K562 (cell line): ENCODE measurements at regions not wholly inside any gene's neighbourhood (a gene's known extent, or its start where the extent isn't known, plus 50 kb on each side); places are given as distances from the start of the nearest gene placed in this dataset.

ENCODE experiments used
- CHD1 ChIP-seq: fragments of 200-600 bp; sonication (generic); IDR thresholded peaks from one replicate; pipeline ENCODE4 v1.6.1; 2012; ENCODE audit warnings: mild to moderate bottlenecking, moderate library complexity, low read length, inconsistent platforms
- CTCFL ChIP-seq: IDR thresholded peaks from 2 replicates; pipeline ENCODE4 v1.6.1; 2011; ENCODE audit warnings: borderline replicate concordance, low read depth, mild to moderate bottlenecking, moderate library complexity, low read length; ENCODE audit not compliant: insufficient read depth, poor library complexity, severe bottlenecking
- FOXK2 ChIP-seq, 2 experiments: fragments of 450-650 bp; IDR thresholded peaks in 1 of 2; conservative IDR thresholded peaks in 1 of 2; 2 replicates each; pipeline ENCODE4 v1.6.1; 2016; ENCODE audit warnings: low read depth in 2 of 2, mild to moderate bottlenecking in 1 of 2
- GABPB1 ChIP-seq: sonication (generic); formaldehyde crosslinking; IDR thresholded peaks from 2 replicates; pipeline ENCODE4 v1.8.0; 2022; ENCODE audit warnings: mild to moderate bottlenecking, missing genetic modification reagents
- HMBOX1 ChIP-seq: sonication (generic); IDR thresholded peaks from 2 replicates; pipeline ENCODE4 v1.6.1; 2016
- MEF2A ChIP-seq: IDR thresholded peaks from 2 replicates; pipeline ENCODE4 v1.6.1; 2011; ENCODE audit warnings: low read depth, mild to moderate bottlenecking, low read length, moderate library complexity; ENCODE audit not compliant: control insufficient read depth
- NRF1 ChIP-seq, 2 experiments: fragments of 450-650 bp; IDR thresholded peaks in 1 of 2; conservative IDR thresholded peaks in 1 of 2; 2 replicates each; pipeline ENCODE4 v1.6.1; 2014; ENCODE audit warnings: mild to moderate bottlenecking in 2 of 2
- PCBP1 ChIP-seq: fragments of 200-400 bp; formaldehyde crosslinking; IDR thresholded peaks from 2 replicates; pipeline ENCODE4 v1.6.1; 2018; ENCODE audit warnings: mild to moderate bottlenecking, low read depth, low read length; ENCODE audit not compliant: poor library complexity, severe bottlenecking
- POU5F1 ChIP-seq: fragments of 150-350 bp; IDR thresholded peaks from 2 replicates; pipeline ENCODE4 v1.6.1; 2014; ENCODE audit warnings: borderline replicate concordance, low read length, low read depth, mild to moderate bottlenecking; ENCODE audit not compliant: partially characterized antibody
- RFX5 ChIP-seq: IDR thresholded peaks from 2 replicates; pipeline ENCODE4 v1.6.1; 2011; ENCODE audit warnings: low read depth, mild to moderate bottlenecking, improper control_type of control experiment, low read length
- SMAD3 ChIP-seq: fragments of 450-650 bp; formaldehyde crosslinking; conservative IDR thresholded peaks from 2 replicates; pipeline ENCODE4 v1.4.0; 2020; ENCODE audit warnings: mild to moderate bottlenecking
- TCFL5 ChIP-seq: fragments of 250-450 bp; sonication (Bioruptor Pico); conservative IDR thresholded peaks from 2 replicates; pipeline ENCODE4 v1.6.1; 2021; ENCODE audit warnings: mild to moderate bottlenecking, moderate library complexity, matching md5 sums
- TFAP4 ChIP-seq: sonication (generic); formaldehyde crosslinking; IDR thresholded peaks from 2 replicates; pipeline ENCODE4 v1.8.0; 2022; ENCODE audit warnings: missing genetic modification reagents, mild to moderate bottlenecking, moderate library complexity, borderline replicate concordance
- ZBTB5 ChIP-seq: fragments of 450-650 bp; IDR thresholded peaks from 2 replicates; pipeline ENCODE4 v1.6.1; 2017; ENCODE audit warnings: antibody characterized with exemption
- ZFP91 ChIP-seq: sonication (generic); formaldehyde crosslinking; IDR thresholded peaks from 2 replicates; pipeline ENCODE4 v1.8.0; 2022; ENCODE audit warnings: mild to moderate bottlenecking, missing genetic modification reagents
- ZNF311 ChIP-seq: fragments of 250-450 bp; sonication (Bioruptor Pico); IDR thresholded peaks from 2 replicates; pipeline ENCODE4 v1.4.0; 2020; ENCODE audit warnings: mild to moderate bottlenecking, moderate library complexity
- ZNF436 ChIP-seq: fragments of 250-450, 450-650 bp; sonication (Bioruptor Pico); formaldehyde crosslinking; IDR thresholded peaks from 2 replicates; pipeline ENCODE4 v1.7.0; 2020; ENCODE audit warnings: mild to moderate bottlenecking
- ZNF79 ChIP-seq: fragments of 250-450 bp; sonication (Bioruptor Pico); IDR thresholded peaks from 2 replicates; pipeline ENCODE4 v1.4.0; 2020; ENCODE audit warnings: low read depth, mild to moderate bottlenecking, moderate library complexity
- ZSCAN29 ChIP-seq: fragments of 450-650 bp; IDR thresholded peaks from 2 replicates; pipeline ENCODE4 v1.6.1; 2017

GRCh38 chr17:21815352-21816063, 123.2 kb downstream of the KCNJ18 start (continued):
- no peak for TF ChIP-seq CTCFL
- TF ChIP-seq PCBP1: no peak
- no peak for TF ChIP-seq ZNF79 (CRISPR knock-in tag)
- TF ChIP-seq FOXK2 (conservative IDR thresholded peaks at IDR 0.05 in 1 of 2, IDR thresholded peaks at IDR 0.05 in 1 of 2; ENCODE audit: low read depth in 2 of 2): no peak
- 0 out of 2 replicates have a peak, but pooled peaks have one; percentile 35 for TF ChIP-seq SMAD3 (CRISPR knock-in tag)
- TF ChIP-seq ZNF311: no peak
- TF ChIP-seq NRF1 (conservative IDR thresholded peaks at IDR 0.05 in 1 of 2, IDR thresholded peaks at IDR 0.05 in 1 of 2): no peak
- no peak for TF ChIP-seq POU5F1
- no peak for TF ChIP-seq TCFL5 (CRISPR knock-in tag)
- no peak for TF ChIP-seq HMBOX1
- TF ChIP-seq ZBTB5: no peak
- no peak for TF ChIP-seq MEF2A
- no peak for TF ChIP-seq TFAP4 (CRISPR knock-in tag)
- no peak for TF ChIP-seq ZNF436 (CRISPR knock-in tag)
- no peak for TF ChIP-seq RFX5
- no peak for TF ChIP-seq CHD1
- no peak for TF ChIP-seq GABPB1 (CRISPR knock-in tag)
- TF ChIP-seq ZFP91 (CRISPR knock-in tag): no peak
- TF ChIP-seq ZSCAN29: no peak
